ENCODE measurements at regions not wholly inside any gene's neighbourhood (a gene's known extent, or its start where the extent isn't known, plus 50 kb on each side); places are given as distances from the start of the nearest gene placed in this dataset.
"Not testable (repeated sequence)": the region's sequence is repeated elsewhere in the genome, so short reads cannot be mapped to it uniquely, and the experiment has no call there.

- DNase-seq = no peak
These were observed 377.7 kb upstream of the KCND2 start for GRCh38 chr7:119895320-119895719.

- DNase-seq = no peak
These were observed 376.6 kb upstream of the KCND2 start for GRCh38 chr7:119896386-119896785.

- DNase-seq = no peak
These were observed 371.8 kb upstream of the KCND2 start for GRCh38 chr7:119900996-119901672.

GRCh38 chr7:119903085-119903484, 369.9 kb upstream of the KCND2 start:
- no peak for DNase-seq

GRCh38 chr7:119905495-119905894, 367.5 kb upstream of the KCND2 start:
- DNase-seq = no peak

GRCh38 chr7:119908948-119909347, 364.0 kb upstream of the KCND2 start:
- no peak for DNase-seq

- DNase-seq = not testable (repeated sequence)
These were observed 358.9 kb upstream of the KCND2 start for GRCh38 chr7:119914119-119914518.

GRCh38 chr7:119916501-119916900, 356.5 kb upstream of the KCND2 start:
- DNase-seq = no peak

GRCh38 chr7:119918185-119918584, 354.8 kb upstream of the KCND2 start:
- DNase-seq = no peak

- no peak for DNase-seq
These were observed 353.0 kb upstream of the KCND2 start for GRCh38 chr7:119919986-119920385.

- DNase-seq = no peak
These were observed 347.2 kb upstream of the KCND2 start for GRCh38 chr7:119925581-119926289.

GRCh38 chr7:119929891-119930290, 343.1 kb upstream of the KCND2 start:
- DNase-seq = no peak

- no peak for DNase-seq
These were observed 341.6 kb upstream of the KCND2 start for GRCh38 chr7:119931230-119931824.

GRCh38 chr7:119935418-119936025, 337.5 kb upstream of the KCND2 start:
- DNase-seq = peak in 2 of 4 experiments; percentile 25 to 47

- no peak for DNase-seq
These were observed 336.1 kb upstream of the KCND2 start for GRCh38 chr7:119936836-119937235.

GRCh38 chr7:119937745-119938144, 335.2 kb upstream of the KCND2 start:
- DNase-seq = no peak

GRCh38 chr7:119943942-119944600, 328.9 kb upstream of the KCND2 start:
- DNase-seq = no peak

GRCh38 chr7:119944601-119944972, 328.4 kb upstream of the KCND2 start:
- no peak for DNase-seq

GRCh38 chr7:119945822-119946221, 327.2 kb upstream of the KCND2 start:
- DNase-seq = no peak

- no peak for DNase-seq
These were observed 323.9 kb upstream of the KCND2 start for GRCh38 chr7:119949053-119949452.

- not testable (repeated sequence) for DNase-seq
These were observed 322.5 kb upstream of the KCND2 start for GRCh38 chr7:119950390-119951041.

- not testable (repeated sequence) for DNase-seq
These were observed 321.4 kb upstream of the KCND2 start for GRCh38 chr7:119951614-119952013.

Data from suppressor macrophage (primary cell).